ENCODE measurements at regions not wholly inside any gene's neighbourhood (a gene's known extent, or its start where the extent isn't known, plus 50 kb on each side); places are given as distances from the start of the nearest gene placed in this dataset.
"Not testable (repeated sequence)": the region's sequence is repeated elsewhere in the genome, so short reads cannot be mapped to it uniquely, and the experiment has no call there.

- not testable (repeated sequence) for DNase-seq
Measured at GRCh38 chr16:29271721-29272675, 134.5 kb downstream of the NPIPB11 start.

DNA sequence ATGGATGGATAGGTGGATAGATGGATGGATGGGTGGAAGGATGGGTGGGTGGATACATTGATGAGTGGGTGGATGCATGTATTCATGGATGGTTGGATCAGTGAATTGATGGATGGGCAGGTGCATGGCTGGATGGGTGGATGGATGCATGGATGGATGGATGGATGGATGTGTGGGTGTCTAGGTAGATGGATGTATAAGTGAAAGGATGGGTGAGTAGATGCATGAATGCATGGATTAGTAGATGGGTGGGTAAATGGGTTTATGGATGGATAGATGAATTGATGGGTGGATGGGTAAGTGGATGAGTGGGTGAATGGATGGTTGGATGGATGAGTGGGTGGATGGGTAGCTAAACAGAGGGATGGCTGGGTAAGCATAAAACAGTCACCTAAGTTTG, 135.6 kb downstream of the NPIPB11 start:
- not testable (repeated sequence) for DNase-seq

GRCh38 chr16:29270033-29270432, 136.5 kb downstream of the NPIPB11 start:
- not testable (repeated sequence) for DNase-seq

- DNase-seq, result not testable (repeated sequence)
Measured at GRCh38 chr16:29269192-29269811, 137.2 kb downstream of the NPIPB11 start.

GRCh38 chr16:29268785-29269191, 137.7 kb downstream of the NPIPB11 start:
- not testable (repeated sequence) for DNase-seq

DNA sequence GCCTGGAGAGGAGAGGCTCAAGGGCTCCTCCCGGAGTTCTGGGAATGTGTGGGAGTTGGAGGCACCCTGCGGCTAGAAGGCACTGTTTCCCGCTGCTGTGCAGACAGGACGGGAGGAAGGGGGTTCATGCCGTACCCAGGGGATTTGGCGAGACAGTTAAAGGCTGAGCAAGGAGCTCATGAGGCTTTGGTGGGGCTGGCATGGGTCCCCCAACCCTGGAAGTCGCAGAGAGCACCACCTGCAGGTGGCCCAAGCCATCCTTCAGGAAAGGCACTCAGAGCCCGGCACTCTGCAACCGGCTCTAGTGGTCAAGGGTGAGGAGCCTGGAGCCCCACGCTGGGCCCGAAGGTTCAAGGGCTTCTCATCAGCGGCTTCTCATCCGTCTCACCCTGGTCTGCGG, 138.2 kb downstream of the NPIPB11 start:
- DNase-seq, result not testable (repeated sequence)

GRCh38 chr16:29267891-29268290, 138.6 kb downstream of the NPIPB11 start:
- not testable (repeated sequence) for DNase-seq

GRCh38 chr16:29267055-29267619, 139.4 kb downstream of the NPIPB11 start:
- not testable (repeated sequence) for DNase-seq

DNA sequence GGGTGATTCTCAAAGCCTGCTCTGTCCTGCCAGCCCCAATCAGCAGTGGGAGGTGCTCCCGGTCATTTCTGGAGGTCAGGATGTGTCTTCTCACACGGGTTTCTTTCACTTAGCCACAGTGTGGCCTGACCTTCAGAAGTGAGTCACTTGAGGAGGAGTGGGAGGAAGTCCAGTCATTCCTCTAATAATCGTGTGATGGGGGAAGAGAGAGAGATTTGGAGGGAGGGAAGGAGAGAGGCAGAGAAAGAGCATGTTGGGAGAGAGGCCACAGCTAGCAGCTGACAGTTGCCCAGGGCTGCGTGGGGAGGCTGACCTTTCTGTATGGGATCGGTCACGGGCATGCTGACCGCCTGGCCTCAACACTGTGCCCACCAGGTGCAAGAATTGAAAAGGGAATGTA, 139.9 kb downstream of the NPIPB11 start:
- not testable (repeated sequence) for DNase-seq

DNA sequence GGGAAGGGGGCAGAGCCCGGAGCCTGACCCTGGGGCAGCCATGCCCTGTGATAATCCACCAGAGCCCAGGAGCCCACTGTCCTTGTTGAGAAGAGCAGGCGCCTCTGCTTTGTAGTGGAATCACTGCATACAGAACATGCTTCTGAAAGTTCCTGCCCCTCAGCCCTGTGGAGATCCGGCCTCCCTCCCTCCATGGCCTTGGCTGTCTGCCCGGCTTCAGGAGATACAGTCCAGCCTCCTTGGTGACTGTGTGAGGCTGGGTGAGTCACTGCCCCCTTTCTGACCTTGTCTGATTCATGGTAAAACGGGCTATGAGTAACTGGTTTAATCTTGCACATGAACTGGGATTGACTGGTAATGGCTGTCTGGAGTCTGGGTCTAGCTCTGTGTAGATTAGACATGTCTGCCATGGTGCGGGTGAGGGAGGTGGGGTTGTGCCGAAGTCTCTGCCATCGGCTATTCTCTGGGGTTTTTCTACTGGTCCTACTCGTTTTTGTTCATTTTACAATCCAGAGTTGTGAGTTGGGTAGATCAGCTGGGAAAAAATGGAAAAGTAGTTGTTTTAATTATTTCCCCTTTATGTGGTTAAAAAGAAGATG, 141.2 kb downstream of the NPIPB11 start:
- DNase-seq, result not testable (repeated sequence)

GRCh38 chr16:29264080-29264837, 142.3 kb downstream of the NPIPB11 start:
- not testable (repeated sequence) for DNase-seq

DNA sequence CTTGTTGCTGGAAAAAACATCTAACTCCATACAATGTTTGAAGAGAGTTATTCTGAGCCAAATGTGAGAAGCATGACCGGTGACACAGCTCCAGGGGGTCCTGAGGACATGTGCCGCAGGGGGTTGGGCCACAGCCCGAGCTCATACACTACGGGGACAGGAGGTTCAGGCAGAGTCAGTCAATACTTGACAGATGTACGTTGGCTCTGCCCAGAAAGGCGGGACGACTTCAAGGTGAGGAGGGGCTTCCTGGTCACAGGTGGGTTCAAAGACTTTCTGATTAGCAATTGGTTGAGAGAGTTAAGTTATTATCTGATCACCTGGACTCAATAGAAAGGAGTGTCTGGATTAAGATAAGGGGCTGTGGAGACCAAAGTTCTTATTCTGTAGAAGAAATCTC, 143.8 kb downstream of the NPIPB11 start:
- not testable (repeated sequence) for DNase-seq

- not testable (repeated sequence) for DNase-seq
Measured at GRCh38 chr16:29261427-29262248, 144.9 kb downstream of the NPIPB11 start.

- not testable (repeated sequence) for DNase-seq
Measured at GRCh38 chr16:29260683-29261426, 145.7 kb downstream of the NPIPB11 start.

- not testable (repeated sequence) for DNase-seq
Measured at GRCh38 chr16:29259635-29260457, 146.7 kb downstream of the NPIPB11 start.

DNA sequence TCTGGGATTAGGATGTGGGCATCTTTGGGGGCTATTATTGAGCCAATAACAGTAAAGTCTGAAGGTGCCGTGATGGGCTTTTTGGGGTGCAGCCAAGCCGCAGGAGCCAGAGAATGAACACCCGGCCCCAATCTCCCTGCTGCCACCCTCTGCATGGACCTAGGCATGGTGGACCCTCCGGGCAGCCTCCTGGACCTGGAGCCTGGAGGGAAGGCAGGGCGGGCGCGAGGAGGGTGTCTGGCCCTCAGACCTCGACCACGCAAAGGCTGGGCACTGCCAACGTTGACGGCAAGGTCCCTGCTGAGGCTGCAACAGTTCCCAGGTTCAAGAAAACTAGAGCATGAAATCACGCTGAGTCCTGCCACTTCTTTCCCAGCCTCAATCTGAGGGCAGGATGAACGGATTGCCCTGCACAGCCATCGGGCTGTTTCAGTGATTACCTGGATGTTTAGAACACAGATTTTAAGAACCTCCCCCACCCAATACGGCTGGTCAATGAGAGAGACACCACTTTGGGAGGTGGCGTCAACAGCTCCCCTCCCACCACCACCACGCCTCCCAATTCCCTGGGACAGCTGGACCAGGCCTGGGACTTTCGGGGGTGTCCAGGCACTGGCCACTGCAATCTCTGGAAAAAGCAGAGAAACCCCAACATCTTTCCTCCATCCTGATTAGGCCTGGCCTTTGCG, 147.4 kb downstream of the NPIPB11 start:
- DNase-seq, result not testable (repeated sequence)

- DNase-seq, result not testable (repeated sequence)
Measured at GRCh38 chr16:29257419-29258336, 148.8 kb downstream of the NPIPB11 start.

DNA sequence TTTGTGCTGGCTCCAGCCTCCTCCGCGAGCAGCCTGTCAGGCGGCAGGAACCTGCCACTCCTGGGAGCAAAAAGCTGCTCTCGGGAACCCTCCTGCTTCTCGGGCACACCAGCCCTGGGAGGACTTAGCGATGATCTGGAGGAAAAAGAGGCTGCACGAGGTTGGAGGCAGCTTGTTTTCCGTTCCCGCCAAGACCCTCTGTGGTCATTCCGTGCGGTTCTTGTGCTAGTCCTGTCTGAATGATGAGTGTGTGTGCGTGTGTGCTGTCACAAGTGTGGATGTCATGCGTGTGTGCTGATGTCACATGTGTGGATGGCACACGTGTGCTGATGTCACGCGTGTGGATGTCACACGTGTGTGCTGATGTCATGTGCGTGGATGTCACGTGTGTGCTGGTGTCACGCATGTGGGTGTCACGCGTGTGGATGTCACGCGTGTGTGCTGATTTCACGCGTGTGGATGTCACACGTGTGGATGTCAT, 150.0 kb downstream of the NPIPB11 start:
- no peak for DNase-seq
